Heart left ventricle (tissue), 16 donors: ENCODE measurements at regions not wholly inside any gene's neighbourhood (a gene's known extent, or its start where the extent isn't known, plus 50 kb on each side); places are given as distances from the start of the nearest gene placed in this dataset.
A peak's percentile ranks its signal among the peaks of the same experiment; 100 is the strongest.

Experiments
- ATAC-seq, 4 donors: fragments of 200-7000 bp; cut with Tn5 transposase; one replicate each; pipeline ENCODE4 v1.9.1; 2020 to 2022; ENCODE audit warnings: moderate library complexity in 4 of 4, mild to moderate bottlenecking in 3 of 4, moderate number of reproducible peaks in 1 of 4
- DNase-seq, 5 donors: peaks; one replicate each; pipeline ENCODE4 v3.0.0-alpha.2; 2020
- H3K27ac ChIP-seq, 12 donors: fragments of 200-600 bp; sonication (generic) in 4 of 12; one replicate each; pipeline versions ENCODE4 v1.5.0 to v1.8.0; 2016 to 2022; ENCODE audit warnings: mild to moderate bottlenecking in 2 of 12
- H3K27me3 ChIP-seq, 9 donors: fragments of 200-600 bp; sonication (generic) in 2 of 9; one replicate each; pipeline versions ENCODE4 v1.5.1 to v1.8.0; 2016 to 2022; ENCODE audit warnings: mild to moderate bottlenecking in 3 of 9
- H3K36me3 ChIP-seq, 9 donors: fragments of 200-600 bp; sonication (generic) in 2 of 9; one replicate each; pipeline versions ENCODE4 v1.5.0 to v1.8.0; 2018 to 2022; ENCODE audit warnings: mild to moderate bottlenecking in 2 of 9
- H3K4me1 ChIP-seq, 12 donors: fragments of 200-600 bp; sonication (generic) in 4 of 12; one replicate each; pipeline versions ENCODE4 v1.5.0 to v1.8.0; 2016 to 2022; ENCODE audit warnings: mild to moderate bottlenecking in 3 of 12
- H3K4me3 ChIP-seq, 12 donors: fragments of 200-600 bp; sonication (generic) in 4 of 12; one replicate each; pipeline versions ENCODE4 v1.5.0 to v1.8.0; 2017 to 2022; ENCODE audit warnings: mild to moderate bottlenecking in 9 of 12, moderate library complexity in 4 of 12
- H3K9me3 ChIP-seq, 12 donors: fragments of 200-600 bp; sonication (generic) in 4 of 12; one replicate each; pipeline versions ENCODE4 v1.5.0 to v1.8.0; 2016 to 2022; ENCODE audit warnings: mild to moderate bottlenecking in 1 of 12
- POLR2A ChIP-seq, 2 donors: fragments of 450-650 bp; IDR thresholded peaks; one replicate each; pipeline ENCODE4 v1.6.1; 2017; ENCODE audit warnings: antibody characterized with exemption in 2 of 2, mild to moderate bottlenecking in 2 of 2, moderate library complexity in 2 of 2
- WGBS, 4 donors: extraction: QIAGEN DNeasy Blood & Tissue Kit in 2 of 4; methylation state at CpG; one replicate each; pipeline versions ENCODE4 v1.1.5 to v1.1.7; 2013 to 2018; 5-methylcytosine and 5-hydroxymethylcytosine counted together
- intact Hi-C, 10 donors: fragments of 100-400 bp; cut with DNase I; formaldehyde crosslinking; loops; one replicate each; pipeline versions ENCODE4 v1.11.1 to v1.14.2; 2022
- TF ChIP-seq, protein P1 (sequence below), 12 donors: fragments of 200-600 bp; sonication (generic) in 4 of 12; IDR thresholded peaks; one replicate each; pipeline versions ENCODE4 v1.5.0 to v1.8.0; 2018 to 2022; ENCODE audit warnings: antibody characterized with exemption in 12 of 12, mild to moderate bottlenecking in 5 of 12
- donor health status: ischemic (EF 13 %, LVEDD 7.1; RV severe dilation, severe dysfunction).
- donor health status: healthy with polysubstance abuse.
- donor health status: DM: no; HTN: yes; CAD: no.
- donor health status: DM: no; HTN: no; CAD: no.
- donor health status: ischemic (EF 25% LVEDD 6.9; RV normal size, moderate dysfunction).
- donor health status: ischemic (EF 25% LVEDD 5.7; RV mildly dilated, moderate dysfunction).
- donor health status: healthy.
- donor health status: DM: yes; HTN: yes; CAD: no.
- donor health status: ischemic (EF 35%, LVEDD 5.7; RV mildly dilated, moderate dysfunction).
- donor health status: nonischemic (EF 11% LVEDD 7.7; RV severe dilation, severe dysfunction).
- donor health status: DM: yes; HTN: yes; CAD: no.
- donor health status: PGD.
- donor health status: ischemic (EF 29% LVEDD 5.4; RV normal size, mild dysfunction).
- donor health status: nonischemic (EF 23%, LVEDD 6.1; RV moderate dilation, normal function).

DNA sequence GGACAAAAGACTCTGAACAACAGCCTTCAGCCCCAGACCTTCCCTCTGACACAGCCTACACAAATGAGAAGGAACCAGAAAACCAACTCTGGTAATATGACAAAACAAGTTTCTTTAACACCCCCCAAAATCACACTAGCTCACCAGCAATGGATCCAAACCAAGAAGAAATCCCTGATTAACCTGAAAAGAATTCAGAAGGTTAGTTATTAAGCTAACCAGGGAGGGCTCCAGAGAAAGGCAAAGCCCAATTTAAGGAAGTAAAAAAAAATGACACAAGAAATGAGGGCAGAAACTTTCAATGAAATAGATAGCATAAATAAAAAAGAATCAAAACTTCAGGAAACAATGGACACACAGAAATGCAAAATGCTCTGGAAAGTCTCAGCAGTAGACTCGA lies 224.0 kb downstream of the TRIML1 start:
- DNase-seq: no peak
- TF ChIP-seq, protein P1, sequence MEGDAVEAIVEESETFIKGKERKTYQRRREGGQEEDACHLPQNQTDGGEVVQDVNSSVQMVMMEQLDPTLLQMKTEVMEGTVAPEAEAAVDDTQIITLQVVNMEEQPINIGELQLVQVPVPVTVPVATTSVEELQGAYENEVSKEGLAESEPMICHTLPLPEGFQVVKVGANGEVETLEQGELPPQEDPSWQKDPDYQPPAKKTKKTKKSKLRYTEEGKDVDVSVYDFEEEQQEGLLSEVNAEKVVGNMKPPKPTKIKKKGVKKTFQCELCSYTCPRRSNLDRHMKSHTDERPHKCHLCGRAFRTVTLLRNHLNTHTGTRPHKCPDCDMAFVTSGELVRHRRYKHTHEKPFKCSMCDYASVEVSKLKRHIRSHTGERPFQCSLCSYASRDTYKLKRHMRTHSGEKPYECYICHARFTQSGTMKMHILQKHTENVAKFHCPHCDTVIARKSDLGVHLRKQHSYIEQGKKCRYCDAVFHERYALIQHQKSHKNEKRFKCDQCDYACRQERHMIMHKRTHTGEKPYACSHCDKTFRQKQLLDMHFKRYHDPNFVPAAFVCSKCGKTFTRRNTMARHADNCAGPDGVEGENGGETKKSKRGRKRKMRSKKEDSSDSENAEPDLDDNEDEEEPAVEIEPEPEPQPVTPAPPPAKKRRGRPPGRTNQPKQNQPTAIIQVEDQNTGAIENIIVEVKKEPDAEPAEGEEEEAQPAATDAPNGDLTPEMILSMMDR (IDR thresholded peaks at IDR 0.05): no peak
- TF ChIP-seq POLR2A (IDR thresholded peaks at IDR 0.05): no peak
- Histone ChIP-seq H3K27ac (no peak overlapping the region), H3K4me1 (no peaks in the 10 kb centered on the region), H3K9me3 (peaks cover 0 to 6% (median 0%) of the 10 kb centered on the region in 12 donors), H3K27me3 (peaks cover 0 to 12% (median 0%) of the 10 kb centered on the region in 9 donors), H3K4me3 (no peak overlapping the region), H3K36me3 (no peaks in the 10 kb centered on the region)
- 81 to 85% (median 82%) methylated on average over 1 of the region's 1 CpG for WGBS, 4 donors
- ATAC-seq: no peak
- intact Hi-C loops: no loop called here

DNA sequence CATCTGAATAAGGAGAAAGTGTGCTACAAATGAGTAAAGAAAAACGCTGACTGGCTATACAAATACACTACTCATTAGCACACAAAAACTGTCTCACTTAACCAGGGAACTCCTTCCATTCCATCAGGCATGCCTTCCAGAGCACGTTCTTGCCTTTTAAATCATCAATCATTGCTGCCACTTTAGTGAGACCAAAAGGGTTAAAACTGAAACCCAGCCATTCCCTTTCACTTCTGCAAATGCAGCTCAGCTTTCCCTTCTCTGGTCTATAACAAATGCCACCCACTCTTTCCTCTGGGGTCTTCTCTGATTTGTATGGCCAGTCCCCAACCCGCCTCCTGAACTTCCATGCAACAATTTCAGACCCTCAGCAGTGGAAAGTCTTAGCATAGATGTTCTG lies 231.5 kb downstream of the TRIML1 start:
- ATAC-seq (no peak), DNase-seq (no peak)
- intact Hi-C loops: loop anchor here in 1 of 10 donors (5.0 kb wide), 1 partner anchor 458 kb away; no protein-coding TSS in a partner anchor
- no peak for TF ChIP-seq POLR2A (IDR thresholded peaks at IDR 0.05)
- TF ChIP-seq, protein P1 (IDR thresholded peaks at IDR 0.05): no peak
- no peaks in the 10 kb centered on the region for H3K4me1 ChIP-seq
- H3K36me3 ChIP-seq: no peaks in the 10 kb centered on the region
- H3K27ac ChIP-seq: no peak overlapping the region
- peaks cover 0 to 5% (median 0%) of the 10 kb centered on the region in 9 donors for H3K27me3 ChIP-seq
- no peak overlapping the region for H3K4me3 ChIP-seq
- 67 to 79% (median 71%) methylated on average over 3 of the region's 3 CpGs for WGBS, 4 donors
- peaks cover 0 to 3% (median 0%) of the 10 kb centered on the region in 12 donors for H3K9me3 ChIP-seq

DNA sequence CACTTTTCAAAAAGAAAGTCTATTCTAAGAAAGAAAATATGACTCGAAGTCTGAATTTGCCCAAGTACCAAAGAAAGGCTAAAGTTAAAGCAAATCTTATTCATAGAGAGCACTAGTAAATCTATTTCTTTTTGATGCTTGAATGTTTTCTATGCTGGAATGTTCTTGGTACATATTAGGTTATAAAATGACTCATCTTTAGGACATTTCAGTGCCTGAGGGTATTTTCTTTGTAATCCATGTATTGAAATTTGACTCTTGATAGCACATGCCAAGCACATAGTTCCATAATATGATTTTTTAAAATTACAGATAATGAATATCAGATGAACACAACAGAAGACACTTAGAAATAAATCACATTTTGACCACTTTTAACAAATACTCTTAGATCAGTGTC lies 232.8 kb downstream of the TRIML1 start:
- Histone ChIP-seq H3K9me3 (peaks cover 0 to 15% (median 3%) of the 10 kb centered on the region in 12 donors), H3K27me3 (no peaks in the 10 kb centered on the region), H3K4me3 (no peak overlapping the region), H3K4me1 (no peaks in the 10 kb centered on the region), H3K27ac (no peak overlapping the region), H3K36me3 (no peaks in the 10 kb centered on the region)
- intact Hi-C loops: loop anchor here in 1 of 10 donors (5.0 kb wide), 1 partner anchor 460 kb away; no protein-coding TSS in a partner anchor
- no peak for TF ChIP-seq POLR2A (IDR thresholded peaks at IDR 0.05)
- TF ChIP-seq, protein P1 (IDR thresholded peaks at IDR 0.05): no peak
- no peak for DNase-seq
- ATAC-seq: no peak
- 81 to 87% (median 82%) methylated on average over 1 of the region's 1 CpG for WGBS, 4 donors

DNA sequence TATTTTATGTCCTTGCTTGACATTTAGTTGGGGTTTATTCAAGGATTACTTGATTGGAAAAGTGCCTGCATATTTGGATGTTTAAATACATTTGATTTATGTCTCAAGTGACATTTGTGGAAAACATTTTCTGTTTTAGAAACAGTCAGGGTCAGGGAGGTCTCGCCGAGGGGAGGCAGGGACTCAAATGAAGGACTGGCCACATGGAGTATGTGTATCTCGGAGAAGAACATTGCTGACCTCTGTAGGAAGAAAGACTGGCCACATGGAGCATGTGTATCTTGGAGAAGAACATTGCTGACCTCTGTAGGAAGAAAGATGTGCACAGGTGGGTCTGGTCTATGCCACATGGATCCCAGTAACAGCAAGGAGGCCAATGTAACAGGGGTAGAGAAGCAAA lies 233.6 kb downstream of the TRIML1 start:
- ATAC-seq: peak in 2 of 4 donors; percentile 36 to 52
- H3K27me3 ChIP-seq: no peaks in the 10 kb centered on the region
- no peaks in the 10 kb centered on the region for H3K36me3 ChIP-seq
- 62 to 75% (median 68%) methylated on average over 3 of the region's 3 CpGs for WGBS, 4 donors
- peaks cover 0 to 15% (median 3%) of the 10 kb centered on the region in 12 donors for H3K9me3 ChIP-seq
- no peaks in the 10 kb centered on the region for H3K4me1 ChIP-seq
- DNase-seq: no peak
- no peak for TF ChIP-seq POLR2A (IDR thresholded peaks at IDR 0.05)
- TF ChIP-seq, protein P1 (IDR thresholded peaks at IDR 0.05): peak in 3 of 12 donors; percentile 13 to 30 (median 28)
- no peak overlapping the region for H3K4me3 ChIP-seq
- no peak overlapping the region for H3K27ac ChIP-seq
- intact Hi-C loops: loop anchor here in 1 of 10 donors (5.0 kb wide), 1 partner anchor 461 kb away; no protein-coding TSS in a partner anchor
